GM18499 (cell line): ENCODE measurements at regions not wholly inside any gene's neighbourhood (a gene's known extent, or its start where the extent isn't known, plus 50 kb on each side); places are given as distances from the start of the nearest gene placed in this dataset.
"Not testable (repeated sequence)": the region's sequence is repeated elsewhere in the genome, so short reads cannot be mapped to it uniquely, and the experiment has no call there.

ENCODE experiments used
- ATAC-seq: cut with Tn5 transposase; IDR thresholded peaks from one replicate; pipeline ENCODE4 v1.9.1; 2021; ENCODE audit warnings: moderate number of reproducible peaks; ENCODE audit not compliant: insufficient read depth, unreplicated experiment

- ATAC-seq, result no peak
Measured at GRCh38 chr5:108606185-108606584, 141.5 kb upstream of the FER start.

GRCh38 chr5:108602830-108603229 is 144.9 kb upstream of the FER start:
- no peak for ATAC-seq

DNA sequence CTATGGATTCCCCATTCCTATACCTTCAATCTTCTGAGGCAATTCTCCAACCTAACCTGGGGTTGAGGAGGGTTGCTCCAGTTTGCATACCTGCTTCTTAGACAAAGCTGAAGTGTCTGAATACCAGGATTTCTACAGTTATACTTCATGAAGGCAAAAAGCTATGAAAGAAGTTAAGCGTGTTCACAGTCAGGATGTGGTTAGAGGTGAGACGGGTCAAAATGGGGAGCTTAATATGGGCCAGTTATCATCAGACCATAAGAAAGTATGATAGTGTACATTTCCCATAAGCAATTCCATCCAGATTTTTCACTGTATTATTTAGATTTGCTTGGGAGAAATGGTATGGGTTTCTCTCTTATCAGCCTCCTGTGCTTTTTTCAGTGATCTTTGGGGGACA is 156.9 kb upstream of the FER start:
- no peak for ATAC-seq

GRCh38 chr5:108588323-108588722 is 159.4 kb upstream of the FER start:
- no peak for ATAC-seq

GRCh38 chr5:108587821-108588220 is 159.9 kb upstream of the FER start:
- no peak for ATAC-seq

DNA sequence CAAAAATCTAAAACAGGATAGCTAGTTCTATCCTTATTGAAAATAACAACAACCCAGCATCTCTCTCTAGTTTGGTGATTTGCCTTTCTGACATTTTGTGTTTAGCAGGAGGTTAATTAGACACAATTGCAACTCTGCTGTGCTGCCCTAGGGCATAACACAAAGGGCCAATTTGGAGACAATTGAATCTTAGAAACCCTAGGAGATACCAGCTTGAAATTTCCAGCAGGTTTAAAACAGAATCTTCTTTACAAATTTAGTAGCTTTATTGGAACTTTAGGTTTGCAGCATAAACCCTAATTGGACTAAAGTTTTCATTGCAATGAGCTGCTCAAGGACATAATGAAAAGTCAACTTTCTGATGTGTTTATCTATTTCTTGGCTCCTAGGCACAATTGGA is 166.7 kb upstream of the FER start:
- no peak for ATAC-seq

DNA sequence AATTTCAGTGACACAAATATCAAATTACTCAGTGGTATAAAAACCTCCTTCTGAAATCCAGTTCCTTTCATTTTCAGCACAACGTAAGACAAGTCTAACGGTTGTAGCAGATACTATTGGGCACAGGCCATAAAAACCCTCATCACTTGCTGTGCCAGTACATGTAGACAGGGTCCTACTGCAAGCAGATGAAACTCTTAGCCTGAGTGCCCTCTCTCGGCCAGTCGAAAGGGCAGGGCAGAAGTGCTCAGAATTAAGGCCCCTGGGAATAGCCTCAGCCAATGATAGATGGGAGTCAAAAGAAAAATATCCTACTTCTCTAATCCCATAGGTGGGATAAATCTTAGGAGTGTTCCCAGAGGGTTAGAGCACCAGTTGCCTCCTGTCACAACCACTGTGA is 168.5 kb upstream of the FER start:
- ATAC-seq, result no peak

DNA sequence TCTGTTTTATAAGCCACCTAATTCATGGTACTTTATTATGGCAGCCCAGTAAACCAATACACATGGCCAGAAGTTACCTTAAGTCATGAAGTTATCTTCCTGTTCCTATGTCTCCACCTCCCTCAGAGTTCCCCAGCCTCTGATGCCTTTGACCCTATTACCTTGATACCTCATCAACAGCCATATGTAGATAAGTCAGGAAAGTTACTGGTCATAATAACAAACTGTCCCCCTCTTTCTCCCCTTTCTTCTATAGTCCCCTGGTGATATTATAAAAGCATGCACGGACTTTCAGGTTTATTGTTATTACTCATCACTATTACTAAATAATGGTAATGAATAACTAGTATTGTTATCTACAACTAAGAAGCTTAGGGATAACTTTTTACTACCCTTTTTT is 168.9 kb upstream of the FER start:
- ATAC-seq, result no peak

- no peak for ATAC-seq
Measured at GRCh38 chr5:108567429-108567828, 180.3 kb upstream of the FER start.

GRCh38 chr5:108564441-108564840 is 182.5 kb upstream of the FBXL17 start:
- ATAC-seq, result no peak

DNA sequence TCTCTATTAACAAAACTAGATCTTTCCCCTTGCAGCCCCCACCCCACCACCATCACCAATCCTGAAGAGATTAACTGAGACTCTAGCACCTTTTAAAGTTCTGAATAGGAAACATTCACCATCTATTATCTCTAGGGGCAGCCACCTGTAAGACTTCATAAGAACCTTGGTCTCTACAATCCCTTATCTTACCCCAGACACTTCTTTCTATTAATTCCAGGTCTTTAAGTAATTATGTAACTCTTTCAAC is 180.2 kb upstream of the FBXL17 start:
- ATAC-seq, result no peak

DNA sequence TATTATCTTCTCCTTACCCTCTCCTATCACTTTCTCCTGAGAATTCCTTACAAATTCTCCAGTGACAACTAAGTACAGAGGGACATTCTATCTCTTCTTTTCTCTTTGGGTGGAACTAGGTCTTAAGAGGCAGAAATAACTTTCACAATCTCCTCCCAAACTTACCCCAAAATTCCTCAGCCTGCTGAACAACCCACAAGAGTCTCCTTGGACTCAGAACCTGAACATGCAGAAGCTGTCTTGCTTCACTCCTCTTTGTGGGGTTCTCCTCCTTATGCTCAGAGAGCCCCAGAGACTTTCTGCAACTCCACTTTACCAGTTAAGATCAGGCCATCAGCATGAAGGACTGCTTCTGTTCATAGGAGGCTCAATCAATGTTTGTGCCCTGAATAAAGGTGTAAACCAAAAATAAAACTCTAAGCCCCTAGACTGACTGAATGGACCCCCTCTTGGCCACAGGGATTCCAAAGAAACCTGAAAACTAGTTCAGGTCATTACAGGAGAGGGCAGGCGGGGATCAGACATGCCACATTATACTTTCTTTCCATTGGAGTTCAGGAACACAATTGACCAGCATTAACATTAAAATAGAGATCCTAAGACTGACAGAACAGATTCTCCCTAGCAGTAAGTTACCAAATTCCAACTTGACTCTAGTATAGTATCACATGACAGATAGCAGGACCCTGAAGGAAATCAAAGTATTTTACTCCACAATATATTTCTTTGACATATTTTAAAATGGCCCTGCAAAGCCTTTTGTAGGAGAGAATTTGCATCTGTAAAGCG is 179.7 kb upstream of the FBXL17 start:
- ATAC-seq, result no peak

- ATAC-seq, result no peak
Measured at GRCh38 chr5:108560581-108560980, 178.7 kb upstream of the FBXL17 start.

- ATAC-seq, result no peak
Measured at GRCh38 chr5:108560166-108560565, 178.3 kb upstream of the FBXL17 start.

GRCh38 chr5:108558840-108559239 is 176.9 kb upstream of the FBXL17 start:
- not testable (repeated sequence) for ATAC-seq

DNA sequence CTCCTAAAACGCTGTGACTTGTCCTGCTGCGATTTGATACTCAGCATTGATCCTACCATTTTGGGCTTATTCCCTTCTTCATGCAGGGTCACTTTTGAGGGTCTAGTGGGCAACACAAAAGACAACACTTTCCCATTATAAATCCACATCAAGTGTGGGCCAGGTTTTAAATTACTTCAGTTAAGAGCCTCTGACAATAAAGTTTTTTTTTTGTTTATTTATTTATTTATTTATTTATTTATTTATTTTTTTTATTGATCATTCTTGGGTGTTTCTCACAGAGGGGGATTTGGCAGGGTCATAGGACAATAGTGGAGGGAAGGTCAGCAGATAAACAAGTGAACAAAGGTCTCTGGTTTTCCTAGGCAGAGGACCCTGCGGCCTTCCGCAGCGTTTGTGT is 176.2 kb upstream of the FBXL17 start:
- ATAC-seq, result not testable (repeated sequence)

- ATAC-seq, result no peak
Measured at GRCh38 chr5:108557686-108558085, 175.8 kb upstream of the FBXL17 start.

DNA sequence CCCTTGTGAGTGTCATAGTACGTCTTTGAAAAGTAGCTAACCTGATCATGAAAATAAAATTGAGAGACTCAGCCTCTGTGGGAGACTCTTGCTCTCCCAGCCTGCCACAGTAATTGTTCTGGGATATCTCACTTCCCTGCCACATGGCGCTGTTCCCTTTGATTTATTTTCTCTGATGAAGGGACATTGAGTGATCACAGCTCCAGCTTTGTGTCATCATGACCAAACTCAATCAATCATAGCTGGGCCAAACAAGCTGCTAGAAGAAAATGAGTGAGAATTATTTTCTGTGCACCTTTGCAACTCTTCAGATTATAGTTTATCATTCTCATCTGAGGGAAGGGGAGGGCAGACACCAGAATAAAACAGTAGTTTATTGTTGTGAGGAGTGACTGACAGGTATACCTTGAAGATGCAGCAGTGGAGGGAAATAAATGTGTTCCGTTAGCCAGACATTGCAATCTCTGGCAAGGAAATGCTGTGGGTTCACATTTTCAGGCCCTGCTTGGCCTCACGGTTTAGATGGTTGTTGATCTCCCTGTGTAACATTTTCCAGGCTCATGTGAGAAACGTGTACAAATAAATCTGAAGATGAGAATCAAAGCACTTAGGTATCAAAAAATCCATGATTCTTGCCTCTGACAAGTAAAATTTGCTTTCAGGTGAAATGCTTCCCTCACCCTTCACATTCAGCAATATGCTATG is 174.7 kb upstream of the FBXL17 start:
- no peak for ATAC-seq

- no peak for ATAC-seq
Measured at GRCh38 chr5:108548684-108549596, 167.0 kb upstream of the FBXL17 start.

DNA sequence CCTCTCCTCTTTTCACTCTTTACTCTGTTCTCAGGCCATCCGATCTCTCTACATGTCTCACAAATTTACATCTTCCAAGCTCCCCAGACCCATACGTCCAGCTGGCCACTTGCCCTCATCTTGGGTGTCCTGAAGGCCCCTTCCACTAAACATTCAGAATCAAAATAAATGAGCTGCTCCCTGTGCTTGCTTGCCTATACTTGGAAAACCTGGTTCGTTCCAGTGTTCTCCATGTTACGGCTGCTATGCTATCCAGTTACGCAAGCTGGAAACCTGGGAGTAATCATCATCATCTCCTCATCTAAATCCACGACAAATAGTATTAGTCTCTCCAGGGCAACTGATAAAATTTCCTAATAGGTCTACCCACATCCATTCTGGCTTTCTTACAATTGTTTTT is 165.0 kb upstream of the FBXL17 start:
- no peak for ATAC-seq

GRCh38 chr5:108545301-108545700 is 163.4 kb upstream of the FBXL17 start:
- no peak for ATAC-seq
